ENCODE measurements at regions not wholly inside any gene's neighbourhood (a gene's known extent, or its start where the extent isn't known, plus 50 kb on each side); places are given as distances from the start of the nearest gene placed in this dataset.

DNA sequence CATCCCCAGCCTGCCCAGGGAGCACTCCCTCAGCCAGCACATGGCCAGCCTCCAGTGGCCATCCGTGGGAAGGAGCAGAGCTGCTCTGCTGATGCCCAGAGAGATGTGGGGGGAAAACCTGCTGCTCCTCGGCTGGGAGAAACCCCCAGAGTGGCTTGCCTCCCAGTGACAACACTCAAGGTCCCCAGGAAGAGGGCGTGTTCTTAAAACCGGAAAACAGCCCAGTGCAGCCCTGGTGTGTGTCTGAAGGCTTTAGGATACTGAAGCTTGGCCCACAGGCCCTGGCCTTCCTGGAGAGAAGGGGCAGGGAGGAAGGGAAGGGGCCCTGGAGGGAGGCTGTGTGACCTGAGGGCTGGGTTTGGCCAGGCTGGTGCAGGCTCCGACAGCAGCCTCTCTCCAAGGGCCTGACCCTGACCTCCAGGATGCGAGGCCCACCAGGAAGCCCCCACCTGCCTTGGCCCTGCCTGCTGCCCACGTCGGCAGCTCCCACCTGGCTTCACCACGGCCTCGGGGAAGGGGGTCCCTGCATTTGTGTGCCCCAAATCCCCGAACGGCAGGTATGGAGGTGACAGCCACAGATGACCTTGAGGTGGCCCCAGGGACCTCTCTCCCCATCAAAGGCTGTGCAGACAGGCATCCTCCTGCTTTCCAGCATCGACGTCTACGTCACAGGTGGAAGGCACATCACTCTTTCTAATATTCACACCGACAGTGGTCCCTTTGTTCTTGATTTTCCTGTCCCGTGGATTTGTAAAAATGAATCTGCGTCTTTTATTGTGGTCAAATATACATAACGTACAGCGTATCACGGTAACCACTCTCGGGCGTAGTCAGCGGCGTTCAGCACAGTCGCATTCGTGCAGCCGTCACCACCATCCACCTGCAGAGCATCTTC lies 190.0 kb upstream of the C14orf180 start:
- DNase-seq, result no peak
- H3K9ac ChIP-seq (ENCODE audit: low read depth, low read length), result no peak overlapping the region
- H3K27ac ChIP-seq (ENCODE audit: low read length), result no peak overlapping the region
- no peak overlapping the region for H3K4me3 ChIP-seq (ENCODE audit: low read depth in 1 of 2, low read length in 2 of 2)
- TF ChIP-seq EZH2 (IDR thresholded peaks at IDR 0.05; ENCODE audit: borderline replicate concordance, low read depth, low read length, severe bottlenecking), result no peak
- TF ChIP-seq, protein P1, sequence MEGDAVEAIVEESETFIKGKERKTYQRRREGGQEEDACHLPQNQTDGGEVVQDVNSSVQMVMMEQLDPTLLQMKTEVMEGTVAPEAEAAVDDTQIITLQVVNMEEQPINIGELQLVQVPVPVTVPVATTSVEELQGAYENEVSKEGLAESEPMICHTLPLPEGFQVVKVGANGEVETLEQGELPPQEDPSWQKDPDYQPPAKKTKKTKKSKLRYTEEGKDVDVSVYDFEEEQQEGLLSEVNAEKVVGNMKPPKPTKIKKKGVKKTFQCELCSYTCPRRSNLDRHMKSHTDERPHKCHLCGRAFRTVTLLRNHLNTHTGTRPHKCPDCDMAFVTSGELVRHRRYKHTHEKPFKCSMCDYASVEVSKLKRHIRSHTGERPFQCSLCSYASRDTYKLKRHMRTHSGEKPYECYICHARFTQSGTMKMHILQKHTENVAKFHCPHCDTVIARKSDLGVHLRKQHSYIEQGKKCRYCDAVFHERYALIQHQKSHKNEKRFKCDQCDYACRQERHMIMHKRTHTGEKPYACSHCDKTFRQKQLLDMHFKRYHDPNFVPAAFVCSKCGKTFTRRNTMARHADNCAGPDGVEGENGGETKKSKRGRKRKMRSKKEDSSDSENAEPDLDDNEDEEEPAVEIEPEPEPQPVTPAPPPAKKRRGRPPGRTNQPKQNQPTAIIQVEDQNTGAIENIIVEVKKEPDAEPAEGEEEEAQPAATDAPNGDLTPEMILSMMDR (IDR thresholded peaks at IDR 0.05; ENCODE audit: borderline replicate concordance, extremely low read depth, low read length, poor library complexity, severe bottlenecking), result no peak
- no peaks in the 10 kb centered on the region for H3K36me3 ChIP-seq (ENCODE audit: insufficient read depth, low read length)
- H2AFZ ChIP-seq (ENCODE audit: low read depth, low read length), result no peak overlapping the region
- peaks cover 3% of the 10 kb centered on the region for H4K20me1 ChIP-seq (ENCODE audit: insufficient read depth, low read length)
- no peaks in the 10 kb centered on the region for H3K4me1 ChIP-seq (ENCODE audit: insufficient read depth, low read length)
- no peak overlapping the region for H3K4me2 ChIP-seq (ENCODE audit: insufficient read depth, low read length)
- no peak for ATAC-seq (ENCODE audit: insufficient read depth, low read depth)
- peaks cover 2% of the 10 kb centered on the region for H3K27me3 ChIP-seq (ENCODE audit: insufficient read depth, low read length, poor library complexity)
- no peaks in the 10 kb centered on the region for H3K79me2 ChIP-seq (ENCODE audit: insufficient read depth, low read length)
- H3K9me3 ChIP-seq (ENCODE audit: insufficient read depth, low read length, severe bottlenecking), result no peaks in the 10 kb centered on the region

- Histone ChIP-seq H3K27me3 (ENCODE audit: insufficient read depth, low read length, poor library complexity) (peaks cover 6% of the 10 kb centered on the region), H3K9ac (ENCODE audit: low read depth, low read length) (no peak overlapping the region), H3K4me1 (ENCODE audit: insufficient read depth, low read length) (no peaks in the 10 kb centered on the region), H3K79me2 (ENCODE audit: insufficient read depth, low read length) (no peaks in the 10 kb centered on the region), H3K36me3 (ENCODE audit: insufficient read depth, low read length) (no peaks in the 10 kb centered on the region), H3K4me2 (ENCODE audit: insufficient read depth, low read length) (no peak overlapping the region), H2AFZ (ENCODE audit: low read depth, low read length) (no peak overlapping the region), H3K4me3 (ENCODE audit: low read depth in 1 of 2, low read length in 2 of 2) (no peak overlapping the region), H3K27ac (ENCODE audit: low read length) (no peak overlapping the region), H4K20me1 (ENCODE audit: insufficient read depth, low read length) (peaks cover 3% of the 10 kb centered on the region), H3K9me3 (ENCODE audit: insufficient read depth, low read length, severe bottlenecking) (no peaks in the 10 kb centered on the region)
- ATAC-seq (ENCODE audit: insufficient read depth, low read depth) (no peak), DNase-seq (no peak)
- TF ChIP-seq, protein P1 (IDR thresholded peaks at IDR 0.05; ENCODE audit: borderline replicate concordance, extremely low read depth, low read length, poor library complexity, severe bottlenecking), result no peak
- no peak for TF ChIP-seq EZH2 (IDR thresholded peaks at IDR 0.05; ENCODE audit: borderline replicate concordance, low read depth, low read length, severe bottlenecking)
These were observed 189.2 kb upstream of the C14orf180 start for GRCh38 chr14:104390221-104390931.

DNA sequence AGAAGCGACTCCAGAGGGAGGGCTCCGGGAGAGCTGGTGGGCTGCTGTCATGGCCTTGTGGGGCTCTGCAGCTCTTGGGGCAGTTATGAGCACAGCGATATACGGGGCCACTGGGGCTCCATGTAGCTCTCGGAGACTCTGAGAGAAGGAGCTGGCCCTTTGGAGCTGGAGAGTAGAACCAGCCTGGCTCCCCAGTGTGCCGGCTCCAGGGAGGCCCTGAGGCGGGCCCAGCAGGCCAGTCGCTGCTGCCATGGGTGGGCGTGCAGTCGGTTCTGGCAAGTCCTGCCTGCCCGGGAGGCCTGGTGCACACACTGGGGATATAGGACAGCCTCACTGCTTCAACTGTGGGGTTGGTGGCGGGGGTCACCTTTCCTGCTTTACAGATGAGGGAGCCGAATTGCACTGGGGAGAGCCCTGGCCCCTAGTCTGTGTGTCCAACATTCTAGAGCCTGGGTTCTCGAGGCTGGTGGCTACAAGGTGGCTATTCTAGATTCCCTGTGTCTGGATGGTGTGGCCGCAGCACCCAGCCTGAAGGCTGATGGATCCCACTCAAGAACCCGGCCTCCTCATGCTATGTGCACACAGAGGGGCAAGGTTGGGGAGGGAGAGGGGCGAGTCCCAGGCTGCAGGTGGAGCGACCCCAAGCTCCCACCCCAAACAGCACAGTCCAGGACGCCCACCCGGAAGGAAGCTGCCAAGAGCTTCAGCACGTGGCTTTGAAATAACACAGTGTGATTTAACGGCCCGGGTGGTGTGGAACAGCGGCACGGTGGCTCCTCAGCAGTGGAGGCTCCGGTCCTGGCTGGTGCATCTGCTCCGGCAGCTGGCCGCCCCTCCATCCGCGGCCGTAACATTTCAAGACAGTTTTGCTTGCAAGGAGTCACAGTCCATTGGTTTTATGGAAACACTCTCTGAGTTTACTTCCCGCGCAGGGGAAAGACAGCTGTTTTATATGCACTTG lies 188.3 kb upstream of the C14orf180 start:
- Histone ChIP-seq H3K9ac (ENCODE audit: low read depth, low read length) (no peak overlapping the region), H4K20me1 (ENCODE audit: insufficient read depth, low read length) (peaks cover 3% of the 10 kb centered on the region), H2AFZ (ENCODE audit: low read depth, low read length) (no peak overlapping the region), H3K36me3 (ENCODE audit: insufficient read depth, low read length) (no peaks in the 10 kb centered on the region), H3K27ac (ENCODE audit: low read length) (no peak overlapping the region), H3K79me2 (ENCODE audit: insufficient read depth, low read length) (no peaks in the 10 kb centered on the region), H3K4me1 (ENCODE audit: insufficient read depth, low read length) (no peaks in the 10 kb centered on the region), H3K9me3 (ENCODE audit: insufficient read depth, low read length, severe bottlenecking) (no peaks in the 10 kb centered on the region), H3K27me3 (ENCODE audit: insufficient read depth, low read length, poor library complexity) (peaks cover 6% of the 10 kb centered on the region), H3K4me2 (ENCODE audit: insufficient read depth, low read length) (no peak overlapping the region), H3K4me3 (ENCODE audit: low read depth in 1 of 2, low read length in 2 of 2) (no peak overlapping the region)
- no peak for TF ChIP-seq EZH2 (IDR thresholded peaks at IDR 0.05; ENCODE audit: borderline replicate concordance, low read depth, low read length, severe bottlenecking)
- TF ChIP-seq, protein P1 (IDR thresholded peaks at IDR 0.05; ENCODE audit: borderline replicate concordance, extremely low read depth, low read length, poor library complexity, severe bottlenecking), result no peak
- no peak for DNase-seq
- ATAC-seq (ENCODE audit: insufficient read depth, low read depth), result no peak
